GM19372 (cell line): ENCODE measurements at regions not wholly inside any gene's neighbourhood (a gene's known extent, or its start where the extent isn't known, plus 50 kb on each side); places are given as distances from the start of the nearest gene placed in this dataset.

Experiments
- ATAC-seq: cut with Tn5 transposase; IDR thresholded peaks from one replicate; pipeline ENCODE4 v1.9.1; 2021; ENCODE audit warnings: mild to moderate bottlenecking, low read depth, moderate library complexity; ENCODE audit not compliant: unreplicated experiment

GRCh38 chr4:33512397-33512796 lies 2731.9 kb downstream of the ARAP2 start:
- no peak for ATAC-seq

GRCh38 chr4:33518856-33519255 lies 2725.5 kb downstream of the ARAP2 start:
- ATAC-seq, result no peak

GRCh38 chr4:33532821-33533220 lies 2711.5 kb downstream of the ARAP2 start:
- ATAC-seq, result no peak

- ATAC-seq, result no peak
Observed at GRCh38 chr4:33536898-33537297, 2707.4 kb downstream of the ARAP2 start.

- ATAC-seq, result no peak
Observed at GRCh38 chr4:33537527-33537926, 2706.8 kb downstream of the ARAP2 start.

- ATAC-seq, result no peak
Observed at GRCh38 chr4:33543941-33544450, 2700.3 kb downstream of the ARAP2 start.

GRCh38 chr4:33551244-33551643 lies 2693.1 kb downstream of the ARAP2 start:
- no peak for ATAC-seq

GRCh38 chr4:33561259-33561658 lies 2683.1 kb downstream of the ARAP2 start:
- ATAC-seq, result no peak

- no peak for ATAC-seq
Observed at GRCh38 chr4:33566649-33567048, 2677.7 kb downstream of the ARAP2 start.

GRCh38 chr4:33577791-33578190 lies 2666.5 kb downstream of the ARAP2 start:
- no peak for ATAC-seq

- no peak for ATAC-seq
Observed at GRCh38 chr4:33579951-33580350, 2664.4 kb downstream of the ARAP2 start.

- ATAC-seq, result no peak
Observed at GRCh38 chr4:33592701-33593100, 2651.6 kb downstream of the ARAP2 start.

- ATAC-seq, result no peak
Observed at GRCh38 chr4:33606951-33607350, 2637.4 kb downstream of the ARAP2 start.

GRCh38 chr4:33616121-33616520 lies 2628.2 kb downstream of the ARAP2 start:
- no peak for ATAC-seq

- no peak for ATAC-seq
Observed at GRCh38 chr4:33625748-33626147, 2618.6 kb downstream of the ARAP2 start.

- ATAC-seq, result no peak
Observed at GRCh38 chr4:33626221-33626620, 2618.1 kb downstream of the ARAP2 start.

GRCh38 chr4:33628296-33628695 lies 2616.0 kb downstream of the ARAP2 start:
- ATAC-seq, result no peak

GRCh38 chr4:33649015-33649414 lies 2595.3 kb downstream of the ARAP2 start:
- no peak for ATAC-seq

GRCh38 chr4:33649471-33649870 lies 2594.8 kb downstream of the ARAP2 start:
- ATAC-seq, result no peak

GRCh38 chr4:33650036-33650435 lies 2594.3 kb downstream of the ARAP2 start:
- ATAC-seq, result no peak

- ATAC-seq, result no peak
Observed at GRCh38 chr4:33658971-33659370, 2585.3 kb downstream of the ARAP2 start.

GRCh38 chr4:33661636-33662035 lies 2582.7 kb downstream of the ARAP2 start:
- no peak for ATAC-seq

GRCh38 chr4:33685939-33686338 lies 2558.4 kb downstream of the ARAP2 start:
- ATAC-seq, result no peak
